ENCODE measurements at regions not wholly inside any gene's neighbourhood (a gene's known extent, or its start where the extent isn't known, plus 50 kb on each side); places are given as distances from the start of the nearest gene placed in this dataset.

- Histone ChIP-seq H3K9me3 (ENCODE audit: insufficient read depth in 2 of 2, low read depth in 1 of 2, low read length in 1 of 2) (no peaks in the 10 kb centered on the region), H3K27me3 (replicated peaks in 1 of 4; ENCODE audit: control insufficient read depth in 3 of 4, extremely low read depth in 1 of 4, insufficient read depth in 3 of 4, low read length in 3 of 4) (no peaks in the 10 kb centered on the region), H2BK120ac (replicated peaks; ENCODE audit: low read depth, low read length) (no peak overlapping the region), H3K79me2 (ENCODE audit: control insufficient read depth in 1 of 2, insufficient read depth in 2 of 2, low read length in 2 of 2) (no peaks in the 10 kb centered on the region), H3K14ac (ENCODE audit: insufficient read length) (no peak overlapping the region), H2AK5ac (ENCODE audit: low read depth, low read length) (no peak overlapping the region), H3K36me3 (ENCODE audit: control insufficient read depth in 2 of 4, insufficient read depth in 4 of 4, low read length in 3 of 4) (no peaks in the 10 kb centered on the region), H3K23me2 (ENCODE audit: low read depth, low read length) (no peaks in the 10 kb centered on the region; the same call in 1 of the 2 replicates), H3K79me1 (ENCODE audit: low read depth, low read length) (no peaks in the 10 kb centered on the region), H3K4me3 (ENCODE audit: extremely low read depth in 1 of 4, insufficient read depth in 2 of 4, low read depth in 3 of 4, low read length in 4 of 4) (no peak overlapping the region), H2BK20ac (ENCODE audit: low read length) (no peak overlapping the region), H4K91ac (replicated peaks; ENCODE audit: insufficient read length, low read length) (no peak overlapping the region), H3K4me2 (ENCODE audit: insufficient read depth in 1 of 2, low read depth in 2 of 2, low read length in 2 of 2) (no peak overlapping the region), H3K9ac (replicated peaks in 1 of 4; ENCODE audit: extremely low read depth in 1 of 4, low read depth in 3 of 4, low read length in 3 of 4) (no peak overlapping the region), H2AFZ (ENCODE audit: low read length) (no peak overlapping the region), H3K23ac (ENCODE audit: insufficient read length) (no peak overlapping the region), H2BK12ac (ENCODE audit: low read depth, low read length) (no peak overlapping the region), H2BK5ac (ENCODE audit: low read depth, low read length) (no peak overlapping the region), H3K4ac (replicated peaks; ENCODE audit: insufficient read length, low read depth, low read length) (no peak overlapping the region), H3K56ac (replicated peaks; ENCODE audit: insufficient read length, low read depth, low read length) (no peak overlapping the region), H4K20me1 (replicated peaks in 1 of 2; ENCODE audit: control insufficient read depth in 1 of 2, insufficient read depth in 2 of 2, low read length in 2 of 2) (no peaks in the 10 kb centered on the region), H4K5ac (ENCODE audit: insufficient read length, low read depth, low read length) (no peak overlapping the region), H3K27ac (ENCODE audit: low read depth, low read length) (no peak overlapping the region), H3K18ac (ENCODE audit: extremely low read depth, low read length) (no peak overlapping the region), H2BK15ac (ENCODE audit: low read length) (no peak overlapping the region), H3K4me1 (replicated peaks in 1 of 4; ENCODE audit: control insufficient read depth in 3 of 4, insufficient read depth in 4 of 4, low read length in 3 of 4) (no peaks in the 10 kb centered on the region), H4K8ac (ENCODE audit: extremely low read depth, insufficient read depth, low read length) (no peak overlapping the region)
- WGBS, 2 experiments (ENCODE audit: extremely low coverage in 1 of 2, insufficient coverage in 1 of 2, insufficient read length in 1 of 2, insufficient replicate concordance in 2 of 2, low coverage in 1 of 2, low lambda C conversion rate in 2 of 2, missing lambda C conversion rate in 1 of 2): 87% methylated on average over 3 of the region's 3 CpGs; no CpG with 5 or more reads in 1 of the 2 experiments
- ChIA-PET CTCF (ENCODE audit: partially characterized antibody) (interaction anchor here (1.2 to 2.5 kb wide), 2 partner anchors 18 to 88 kb away, joined by 4 to 8 read pairs; no protein-coding TSS in a partner anchor), POLR2A (ENCODE audit: partially characterized antibody) (no interaction called here)
- DNase-seq (ENCODE audit: low read depth in 1 of 2, low spot score in 2 of 2) (no peak), FAIRE-seq (no peak)
- TF ChIP-seq EGR1 (IDR thresholded peaks at IDR 0.05; ENCODE audit: borderline replicate concordance, low read depth, low read length): no peak
- TF ChIP-seq TAF7 (optimal IDR thresholded peaks at IDR 0.05; ENCODE audit: borderline replicate concordance, low read depth, low read length): no peak
- TF ChIP-seq RXRA (IDR thresholded peaks at IDR 0.05; ENCODE audit: insufficient read depth, low read depth, low read length): no peak
- TF ChIP-seq NANOG (IDR thresholded peaks at IDR 0.05; ENCODE audit: insufficient read depth, low read depth, low read length, poor library complexity, severe bottlenecking): no peak
- no peak for TF ChIP-seq TEAD4 (IDR thresholded peaks at IDR 0.05; ENCODE audit: low read depth, low read length)
- no peak for TF ChIP-seq SP1 (IDR thresholded peaks at IDR 0.05; ENCODE audit: low read depth, low read length)
Measured at GRCh38 chr7:92969061-92969460, 132.7 kb upstream of the CDK6 start.
